Gastrocnemius medialis (tissue), 4 donors: ENCODE measurements at regions not wholly inside any gene's neighbourhood (a gene's known extent, or its start where the extent isn't known, plus 50 kb on each side); places are given as distances from the start of the nearest gene placed in this dataset.

ENCODE experiments used
- ATAC-seq, 2 donors: fragments of 150-250 bp; one replicate each; pipeline ENCODE4 v1.9.1; 2016
- DNase-seq, 2 donors: peaks; one replicate each; pipeline ENCODE4 v3.0.0-alpha.2; 2019
- H3K27ac ChIP-seq, 4 donors: fragments of 200-600 bp; sonication (generic); 1 replicate in 1 of 4; 2 replicates in 3 of 4; pipeline ENCODE4 v1.5.1; 2016 to 2018; ENCODE audit warnings: mild to moderate bottlenecking in 2 of 4, moderate library complexity in 1 of 4
- H3K27me3 ChIP-seq, 3 donors: fragments of 200-600 bp; sonication (generic) in 2 of 3; 1 replicate in 1 of 3; 2 replicates in 2 of 3; pipeline versions ENCODE4 v1.5.1 to v1.6.0; 2016 to 2019; ENCODE audit warnings: mild to moderate bottlenecking in 1 of 3, moderate library complexity in 1 of 3
- H3K36me3 ChIP-seq, 2 donors: fragments of 200-600 bp; sonication (generic) in 1 of 2; one replicate each; pipeline ENCODE4 v1.5.1; 2017 to 2018
- H3K4me1 ChIP-seq, 2 donors: fragments of 200-600 bp; sonication (generic) in 1 of 2; one replicate each; pipeline ENCODE4 v1.5.1; 2016 to 2017; ENCODE audit warnings: mild to moderate bottlenecking in 2 of 2
- H3K4me3 ChIP-seq, 4 donors: fragments of 200-600 bp; sonication (generic) in 3 of 4; 1 replicate in 1 of 4; 2 replicates in 3 of 4; pipeline ENCODE4 v1.5.1; 2016 to 2019; ENCODE audit warnings: mild to moderate bottlenecking in 2 of 4
- H3K9me3 ChIP-seq, 3 donors: fragments of 200-600 bp; sonication (generic) in 2 of 3; 1 replicate in 1 of 3; 2 replicates in 2 of 3; pipeline ENCODE4 v1.5.1; 2016 to 2019
- CTCF ChIP-seq, 5 experiments: fragments of 450-650 bp in 3 of 5; fragments of 200-600 bp in 2 of 5; sonication (generic) in 2 of 5; IDR thresholded peaks in 4 of 5; conservative IDR thresholded peaks in 1 of 5; 1 replicate in 4 of 5; 2 replicates in 1 of 5; pipeline ENCODE4 v1.5.1; 2016 to 2019; ENCODE audit warnings: antibody characterized with exemption in 5 of 5, mild to moderate bottlenecking in 3 of 5, moderate library complexity in 3 of 5
- POLR2A ChIP-seq, 2 donors: fragments of 450-650 bp; IDR thresholded peaks; one replicate each; pipeline ENCODE4 v1.6.1; 2017; ENCODE audit warnings: antibody characterized with exemption in 2 of 2, mild to moderate bottlenecking in 2 of 2, moderate library complexity in 2 of 2
- in situ Hi-C, 4 donors: fragments of 200-750 bp; cut with MboI; loops; one replicate each; pipeline versions ENCODE4 v1.15.0 to v1.8.0; 2017; ENCODE audit warnings: low sequenced_read_pairs in 4 of 4
- intact Hi-C: fragments of 100-400 bp; cut with DNase I; formaldehyde crosslinking; loops from one replicate; pipeline ENCODE4 v1.15.1; 2023; ENCODE audit warnings: low total_unique reads

DNA sequence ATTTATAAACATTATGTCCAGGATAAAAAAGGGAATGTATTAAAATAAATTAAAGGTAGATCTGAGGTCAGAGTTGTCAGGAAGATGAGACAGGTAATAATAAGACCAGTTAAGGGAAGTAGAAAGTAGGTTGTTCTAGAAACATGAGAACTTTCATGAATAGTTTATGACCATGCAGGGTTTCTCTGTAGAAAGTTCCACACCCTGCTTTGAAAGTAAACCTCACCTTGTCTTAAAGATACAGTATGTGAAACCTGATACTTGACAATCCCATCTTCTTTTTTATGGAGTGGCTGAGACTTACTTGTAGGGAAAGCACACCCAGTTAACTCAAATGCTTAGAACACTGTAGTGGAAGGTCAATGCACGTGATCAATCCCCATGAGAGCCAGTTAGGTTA, 260.6 kb upstream of the ZNF462 start:
- Histone ChIP-seq H3K4me3 (no peak overlapping the region), H3K27me3 (no peaks in the 10 kb centered on the region), H3K36me3 (no peaks in the 10 kb centered on the region), H3K27ac (no peak overlapping the region), H3K9me3 (no peaks in the 10 kb centered on the region), H3K4me1 (no peaks in the 10 kb centered on the region)
- TF ChIP-seq CTCF (IDR thresholded peaks at IDR 0.05 in 4 of 5, conservative IDR thresholded peaks at IDR 0.05 in 1 of 5) (no peak), POLR2A (IDR thresholded peaks at IDR 0.05) (no peak)
- ATAC-seq (no peak), DNase-seq (no peak)
- in situ Hi-C loops (loop anchor here in 1 of 4 donors (25.0 kb wide), 1 partner anchor 90 kb away; no protein-coding TSS in a partner anchor), intact Hi-C loops (no loop called here)

DNA sequence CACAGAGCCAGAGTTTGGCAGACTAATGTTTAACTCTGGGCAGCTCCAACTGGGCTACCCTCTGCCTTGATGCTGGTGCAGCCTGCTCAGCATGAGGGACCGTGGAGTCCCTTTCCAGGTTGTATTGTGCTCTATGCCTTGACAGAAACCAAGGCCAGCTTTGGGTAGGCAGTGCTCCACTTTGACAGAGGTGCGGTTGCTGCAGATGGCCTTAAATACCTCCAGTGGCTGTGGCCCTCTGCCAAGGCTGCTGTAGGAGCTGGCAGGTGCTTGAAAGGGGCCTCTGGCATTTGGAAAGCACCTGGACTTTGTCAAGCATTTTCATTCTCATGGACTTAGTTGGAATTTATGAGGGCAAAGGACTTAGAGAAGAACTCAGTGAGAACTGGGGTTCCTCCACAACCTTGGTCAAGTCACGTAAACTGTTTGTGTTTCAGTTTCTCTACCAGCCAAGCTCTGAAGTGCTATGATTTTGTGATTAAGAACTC, 249.7 kb upstream of the ZNF462 start:
- no peak overlapping the region for H3K27ac ChIP-seq
- no peak for TF ChIP-seq POLR2A (IDR thresholded peaks at IDR 0.05)
- TF ChIP-seq CTCF (IDR thresholded peaks at IDR 0.05 in 4 of 5, conservative IDR thresholded peaks at IDR 0.05 in 1 of 5) = no peak
- DNase-seq = no peak

DNA sequence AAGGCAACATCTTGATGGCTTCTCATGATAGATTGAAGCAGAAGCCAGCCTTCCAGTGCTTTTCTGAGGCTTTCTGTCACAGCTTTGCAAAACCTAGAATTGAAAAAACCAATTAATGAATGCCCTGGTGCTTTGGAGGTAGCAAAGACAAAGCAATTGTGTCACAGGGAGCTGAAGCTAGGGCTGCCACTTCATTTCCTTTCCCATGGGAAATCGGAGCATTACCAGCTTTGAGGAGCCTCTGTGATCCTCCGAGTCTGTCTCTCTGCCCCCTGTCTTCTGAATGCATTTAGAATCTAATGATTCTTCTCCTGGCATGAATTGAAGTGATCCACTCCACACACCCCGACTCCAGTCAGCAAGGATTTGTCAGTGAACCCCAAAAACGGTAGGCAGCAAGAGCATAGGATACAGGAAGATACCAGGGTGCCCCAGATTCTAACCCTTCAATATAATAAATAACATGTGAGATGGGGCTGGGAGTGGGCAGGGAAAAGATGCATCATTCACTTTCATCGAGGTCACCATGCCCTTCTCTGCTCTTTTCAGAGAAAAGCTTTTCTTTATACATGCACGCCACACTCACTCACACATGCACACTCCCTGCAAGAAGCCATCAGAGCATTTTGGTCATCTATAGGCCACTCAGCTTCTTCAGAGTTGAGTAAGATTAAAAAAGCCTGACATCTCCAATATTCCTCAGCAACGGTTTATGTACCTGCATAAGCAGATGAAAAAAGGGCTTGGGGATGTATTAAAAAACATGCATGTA, 247.7 kb upstream of the ZNF462 start:
- H3K9me3 ChIP-seq = no peaks in the 10 kb centered on the region
- DNase-seq (no peak), ATAC-seq (no peak)
- no peaks in the 10 kb centered on the region for H3K27me3 ChIP-seq
- H3K36me3 ChIP-seq = no peaks in the 10 kb centered on the region
- TF ChIP-seq POLR2A (IDR thresholded peaks at IDR 0.05) = no peak
- no peak for TF ChIP-seq CTCF (IDR thresholded peaks at IDR 0.05 in 4 of 5, conservative IDR thresholded peaks at IDR 0.05 in 1 of 5)
- no peak overlapping the region for H3K27ac ChIP-seq
- no peaks in the 10 kb centered on the region for H3K4me1 ChIP-seq
- H3K4me3 ChIP-seq = no peak overlapping the region
- intact Hi-C loops = no loop called here
- in situ Hi-C loops = loop anchor here in 1 of 4 donors (25.0 kb wide), 1 partner anchor 103 kb away; no protein-coding TSS in a partner anchor

More for the DNA sequence above, 249.7 kb upstream of the ZNF462 start:
- no peaks in the 10 kb centered on the region for H3K36me3 ChIP-seq
- H3K4me1 ChIP-seq = no peaks in the 10 kb centered on the region
- no peak for ATAC-seq
- H3K9me3 ChIP-seq = no peaks in the 10 kb centered on the region
- intact Hi-C loops (no loop called here), in situ Hi-C loops (loop anchor here in 1 of 4 donors (25.0 kb wide), 1 partner anchor 101 kb away; no protein-coding TSS in a partner anchor)
- no peak overlapping the region for H3K4me3 ChIP-seq
- H3K27me3 ChIP-seq = no peaks in the 10 kb centered on the region

DNA sequence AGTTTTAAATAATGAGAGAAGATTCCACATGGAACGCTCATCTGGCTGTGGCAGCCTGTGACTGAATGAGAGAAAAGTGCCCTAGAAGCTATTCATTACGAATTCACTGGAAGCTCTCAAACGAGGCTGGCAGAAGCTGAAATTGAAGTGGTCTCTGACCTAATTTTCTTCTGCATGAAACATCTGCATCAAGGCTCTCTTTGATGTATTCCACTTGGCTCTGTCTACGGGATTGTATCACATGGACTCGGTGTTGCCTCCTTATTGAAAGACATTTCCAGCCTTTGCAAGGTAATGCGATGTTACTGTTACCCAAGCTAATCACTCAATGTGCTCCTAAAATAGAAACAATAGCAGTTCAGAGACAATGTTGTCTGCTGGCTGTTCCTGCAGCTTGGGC, 246.9 kb upstream of the ZNF462 start:
- no peaks in the 10 kb centered on the region for H3K36me3 ChIP-seq
- ATAC-seq (no peak), DNase-seq (no peak)
- in situ Hi-C loops (loop anchor here in 1 of 4 donors (25.0 kb wide), 1 partner anchor 104 kb away; no protein-coding TSS in a partner anchor), intact Hi-C loops (no loop called here)
- TF ChIP-seq CTCF (IDR thresholded peaks at IDR 0.05 in 4 of 5, conservative IDR thresholded peaks at IDR 0.05 in 1 of 5) = no peak
- TF ChIP-seq POLR2A (IDR thresholded peaks at IDR 0.05) = no peak
- H3K9me3 ChIP-seq = no peaks in the 10 kb centered on the region
- H3K27me3 ChIP-seq = no peaks in the 10 kb centered on the region
- H3K27ac ChIP-seq = no peak overlapping the region
- no peak overlapping the region for H3K4me3 ChIP-seq
- H3K4me1 ChIP-seq = no peaks in the 10 kb centered on the region
